ENCODE measurements at regions not wholly inside any gene's neighbourhood (a gene's known extent, or its start where the extent isn't known, plus 50 kb on each side); places are given as distances from the start of the nearest gene placed in this dataset.

DNA sequence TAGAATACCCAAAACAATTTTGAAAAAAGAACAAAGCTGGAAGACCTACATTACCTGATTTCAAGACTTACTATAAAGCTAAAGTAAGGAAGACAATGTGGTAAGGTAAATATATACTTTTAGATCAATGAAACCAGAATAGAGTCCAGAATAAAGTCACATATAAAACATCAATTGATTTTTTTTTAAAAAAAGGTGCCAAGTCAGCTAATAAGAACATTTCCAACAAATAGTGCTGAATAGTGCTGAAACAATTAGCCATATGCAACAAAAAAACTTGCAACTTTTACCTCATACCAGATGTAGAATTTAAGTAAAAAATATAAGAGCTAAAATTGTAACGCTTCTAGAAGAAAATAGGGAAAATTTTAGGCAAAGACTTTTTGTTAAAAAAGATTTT, 73.0 kb upstream of the PDHA1 start:
- TF ChIP-seq TEAD4 (IDR thresholded peaks at IDR 0.05) (no peak), EP300 (IDR thresholded peaks at IDR 0.05; ENCODE audit: borderline replicate concordance) (no peak), RAD21 (IDR thresholded peaks at IDR 0.05; ENCODE audit: low read depth) (no peak), TAF1 (IDR thresholded peaks at IDR 0.05; ENCODE audit: low read depth) (no peak), FOXM1 (IDR thresholded peaks at IDR 0.05; ENCODE audit: borderline replicate concordance, low read depth) (no peak), EGR1 (IDR thresholded peaks at IDR 0.05) (no peak), NFIC (IDR thresholded peaks at IDR 0.05) (no peak), CEBPB (IDR thresholded peaks at IDR 0.05) (no peak), YY1 (IDR thresholded peaks at IDR 0.05; ENCODE audit: low read depth) (no peak)
- TF ChIP-seq, protein P1, sequence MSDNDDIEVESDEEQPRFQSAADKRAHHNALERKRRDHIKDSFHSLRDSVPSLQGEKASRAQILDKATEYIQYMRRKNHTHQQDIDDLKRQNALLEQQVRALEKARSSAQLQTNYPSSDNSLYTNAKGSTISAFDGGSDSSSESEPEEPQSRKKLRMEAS (IDR thresholded peaks at IDR 0.05): no peak
- TF ChIP-seq, protein P2, sequence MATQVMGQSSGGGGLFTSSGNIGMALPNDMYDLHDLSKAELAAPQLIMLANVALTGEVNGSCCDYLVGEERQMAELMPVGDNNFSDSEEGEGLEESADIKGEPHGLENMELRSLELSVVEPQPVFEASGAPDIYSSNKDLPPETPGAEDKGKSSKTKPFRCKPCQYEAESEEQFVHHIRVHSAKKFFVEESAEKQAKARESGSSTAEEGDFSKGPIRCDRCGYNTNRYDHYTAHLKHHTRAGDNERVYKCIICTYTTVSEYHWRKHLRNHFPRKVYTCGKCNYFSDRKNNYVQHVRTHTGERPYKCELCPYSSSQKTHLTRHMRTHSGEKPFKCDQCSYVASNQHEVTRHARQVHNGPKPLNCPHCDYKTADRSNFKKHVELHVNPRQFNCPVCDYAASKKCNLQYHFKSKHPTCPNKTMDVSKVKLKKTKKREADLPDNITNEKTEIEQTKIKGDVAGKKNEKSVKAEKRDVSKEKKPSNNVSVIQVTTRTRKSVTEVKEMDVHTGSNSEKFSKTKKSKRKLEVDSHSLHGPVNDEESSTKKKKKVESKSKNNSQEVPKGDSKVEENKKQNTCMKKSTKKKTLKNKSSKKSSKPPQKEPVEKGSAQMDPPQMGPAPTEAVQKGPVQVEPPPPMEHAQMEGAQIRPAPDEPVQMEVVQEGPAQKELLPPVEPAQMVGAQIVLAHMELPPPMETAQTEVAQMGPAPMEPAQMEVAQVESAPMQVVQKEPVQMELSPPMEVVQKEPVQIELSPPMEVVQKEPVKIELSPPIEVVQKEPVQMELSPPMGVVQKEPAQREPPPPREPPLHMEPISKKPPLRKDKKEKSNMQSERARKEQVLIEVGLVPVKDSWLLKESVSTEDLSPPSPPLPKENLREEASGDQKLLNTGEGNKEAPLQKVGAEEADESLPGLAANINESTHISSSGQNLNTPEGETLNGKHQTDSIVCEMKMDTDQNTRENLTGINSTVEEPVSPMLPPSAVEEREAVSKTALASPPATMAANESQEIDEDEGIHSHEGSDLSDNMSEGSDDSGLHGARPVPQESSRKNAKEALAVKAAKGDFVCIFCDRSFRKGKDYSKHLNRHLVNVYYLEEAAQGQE (IDR thresholded peaks at IDR 0.05; ENCODE audit: low read depth): no peak
